ENCODE measurements at regions not wholly inside any gene's neighbourhood (a gene's known extent, or its start where the extent isn't known, plus 50 kb on each side); places are given as distances from the start of the nearest gene placed in this dataset.

GRCh38 chr21:24894324-24894723, 713.0 kb downstream of the MRPL39 start:
- TF ChIP-seq EZH2 (IDR thresholded peaks at IDR 0.05; ENCODE audit: borderline replicate concordance, insufficient read depth, low read depth, low read length, poor library complexity, severe bottlenecking) (no peak), CTCF (IDR thresholded peaks at IDR 0.05) (no peak)

All from B cell (primary cell).